NCI-H1930 (cell line): ENCODE measurements at regions not wholly inside any gene's neighbourhood (a gene's known extent, or its start where the extent isn't known, plus 50 kb on each side); places are given as distances from the start of the nearest gene placed in this dataset.

Experiments used
- DNase-seq, 2 experiments: peaks; one replicate each; lab custom pipeline; 2025; lab: John Stamatoyannopoulos, UW

- peak; percentile 55 to 61 for DNase-seq
Observed at GRCh38 chr12:34345801-34346200, 323.5 kb downstream of the ALG10 start.

- peak in 1 of 2 experiments; percentile 74 for DNase-seq
Observed at GRCh38 chr12:34346372-34347034, 324.2 kb downstream of the ALG10 start.

- DNase-seq = peak; percentile 35 to 78
Observed at GRCh38 chr12:34347367-34347766, 325.1 kb downstream of the ALG10 start.

GRCh38 chr12:34348064-34348463, 325.8 kb downstream of the ALG10 start:
- DNase-seq = no peak

- DNase-seq = no peak
Observed at GRCh38 chr12:34348836-34349672, 326.8 kb downstream of the ALG10 start.

- DNase-seq = no peak
Observed at GRCh38 chr12:34349673-34349961, 327.3 kb downstream of the ALG10 start.

- DNase-seq = peak in 1 of 2 experiments; percentile 66
Observed at GRCh38 chr12:34350092-34351041, 328.1 kb downstream of the ALG10 start.

GRCh38 chr12:34352098-34352497, 329.8 kb downstream of the ALG10 start:
- DNase-seq = no peak

- peak in 1 of 2 experiments; percentile 30 for DNase-seq
Observed at GRCh38 chr12:34354239-34355200, 332.2 kb downstream of the ALG10 start.

GRCh38 chr12:34356233-34356987, 334.1 kb downstream of the ALG10 start:
- no peak for DNase-seq

GRCh38 chr12:34357791-34358190, 335.5 kb downstream of the ALG10 start:
- no peak for DNase-seq

- no peak for DNase-seq
Observed at GRCh38 chr12:34358198-34358597, 335.9 kb downstream of the ALG10 start.

- no peak for DNase-seq
Observed at GRCh38 chr12:34361721-34362316, 339.5 kb downstream of the ALG10 start.

- peak; percentile 74 to 75 for DNase-seq
Observed at GRCh38 chr12:34363050-34363673, 340.9 kb downstream of the ALG10 start.

GRCh38 chr12:34368079-34368478, 345.8 kb downstream of the ALG10 start:
- no peak for DNase-seq

GRCh38 chr12:34371050-34371449, 348.8 kb downstream of the ALG10 start:
- DNase-seq = no peak

- no peak for DNase-seq
Observed at GRCh38 chr12:34372003-34372402, 349.7 kb downstream of the ALG10 start.

- no peak for DNase-seq
Observed at GRCh38 chr12:34373926-34374325, 351.6 kb downstream of the ALG10 start.

- DNase-seq = no peak
Observed at GRCh38 chr12:34376133-34376799, 354.0 kb downstream of the ALG10 start.
